Kidney (tissue), 13 donors: ENCODE measurements at regions not wholly inside any gene's neighbourhood (a gene's known extent, or its start where the extent isn't known, plus 50 kb on each side); places are given as distances from the start of the nearest gene placed in this dataset.

Experiments used
- DNase-seq, 5 donors: peaks; one replicate each; pipeline ENCODE4 v3.0.0-alpha.2; 2013 to 2020
- FAIRE-seq: peaks from 2 replicates; lab custom pipeline; 2012; peaks lifted over from hg19 to GRCh38; lab: Jason Lieb, UNC
- H3K27ac ChIP-seq, 2 donors: one replicate each; pipeline ENCODE4 v1.7.0; 2013; ENCODE audit warnings: low read depth in 2 of 2, low read length in 2 of 2, inconsistent platforms in 1 of 2
- H3K27me3 ChIP-seq: one replicate; pipeline ENCODE4 v1.7.1; 2013; ENCODE audit warnings: low read length, inconsistent platforms; ENCODE audit not compliant: control insufficient read depth, insufficient read depth
- H3K36me3 ChIP-seq, 3 donors: one replicate each; pipeline versions ENCODE4 v1.7.0 to v1.7.1; 2013; ENCODE audit warnings: low read length in 3 of 3, control low read depth in 1 of 3, inconsistent platforms in 1 of 3; ENCODE audit not compliant: insufficient read depth in 3 of 3, control insufficient read depth in 2 of 3
- H3K4me1 ChIP-seq, 3 donors: one replicate each; pipeline versions ENCODE4 v1.7.0 to v1.7.1; 2013; ENCODE audit warnings: low read length in 3 of 3, inconsistent platforms in 1 of 3, low read depth in 1 of 3; ENCODE audit not compliant: control insufficient read depth in 2 of 3, insufficient read depth in 2 of 3
- H3K4me3 ChIP-seq, 3 donors: one replicate each; pipeline versions ENCODE4 v1.7.0 to v1.8.1; 2013; ENCODE audit warnings: low read length in 3 of 3, control low read depth in 1 of 3, inconsistent platforms in 1 of 3
- H3K9ac ChIP-seq, 3 donors: one replicate each; pipeline versions ENCODE4 v1.7.0 to v1.7.1; 2013; ENCODE audit warnings: low read length in 3 of 3, control low read depth in 1 of 3, inconsistent platforms in 1 of 3
- H3K9me3 ChIP-seq, 3 donors: one replicate each; pipeline versions ENCODE4 v1.7.0 to v1.7.1; 2013; ENCODE audit warnings: low read length in 3 of 3, control low read depth in 1 of 3, inconsistent platforms in 1 of 3; ENCODE audit not compliant: control insufficient read depth in 2 of 3, insufficient read depth in 1 of 3
- CTCF ChIP-seq: IDR thresholded peaks from 3 replicates; pipeline ENCODE4 v1.5.1; 2012; ENCODE audit warnings: mild to moderate bottlenecking, moderate library complexity, borderline replicate concordance; ENCODE audit not compliant: insufficient read depth; ENCODE audit errors: extremely low read depth
- intact Hi-C: fragments of 100-400 bp; cut with DNase I; formaldehyde crosslinking; loops from one replicate; pipeline ENCODE4 v1.11.1; 2022
- donor health status: control.
- donor health status: control.
- donor health status: control.
- donor health status: control.
- donor health status: control.
- donor health status: DM: yes; HTN: yes; CAD: no.
- donor health status: Normal renal cell carcinoma (clear cell type).

GRCh38 chrX:94401426-94401825 lies 727.4 kb downstream of the FAM133A start:
- Histone ChIP-seq H3K4me3 (no peak overlapping the region), H3K36me3 (no peaks in the 10 kb centered on the region), H3K4me1 (no peaks in the 10 kb centered on the region), H3K27me3 (no peaks in the 10 kb centered on the region), H3K27ac (no peak overlapping the region), H3K9ac (no peak overlapping the region), H3K9me3 (no peaks in the 10 kb centered on the region)
- DNase-seq (no peak), FAIRE-seq (no peak)
- intact Hi-C loops, result no loop called here
- no peak for TF ChIP-seq CTCF

GRCh38 chrX:94414746-94415145 lies 740.7 kb downstream of the FAM133A start:
- Histone ChIP-seq H3K27me3 (no peaks in the 10 kb centered on the region), H3K27ac (no peak overlapping the region), H3K9ac (no peak overlapping the region), H3K4me1 (no peaks in the 10 kb centered on the region), H3K36me3 (no peaks in the 10 kb centered on the region), H3K9me3 (no peaks in the 10 kb centered on the region), H3K4me3 (no peak overlapping the region)
- no peak for TF ChIP-seq CTCF
- no peak for FAIRE-seq
- intact Hi-C loops, result no loop called here
- DNase-seq, result no peak

GRCh38 chrX:94418065-94418464 lies 744.1 kb downstream of the FAM133A start:
- Histone ChIP-seq H3K27ac (no peak overlapping the region), H3K9ac (no peak overlapping the region), H3K27me3 (no peaks in the 10 kb centered on the region), H3K4me1 (no peaks in the 10 kb centered on the region), H3K4me3 (no peak overlapping the region), H3K9me3 (no peaks in the 10 kb centered on the region), H3K36me3 (no peaks in the 10 kb centered on the region)
- FAIRE-seq (peak; percentile 45), DNase-seq (no peak)
- no peak for TF ChIP-seq CTCF
- intact Hi-C loops, result no loop called here

- DNase-seq (no peak), FAIRE-seq (no peak)
- Histone ChIP-seq H3K9me3 (no peaks in the 10 kb centered on the region), H3K36me3 (no peaks in the 10 kb centered on the region), H3K4me1 (no peaks in the 10 kb centered on the region), H3K27ac (no peak overlapping the region), H3K27me3 (no peaks in the 10 kb centered on the region), H3K9ac (no peak overlapping the region), H3K4me3 (no peak overlapping the region)
- TF ChIP-seq CTCF, result no peak
- intact Hi-C loops, result no loop called here
Observed at GRCh38 chrX:94424456-94424855, 750.5 kb downstream of the FAM133A start.
